ENCODE measurements at regions not wholly inside any gene's neighbourhood (a gene's known extent, or its start where the extent isn't known, plus 50 kb on each side); places are given as distances from the start of the nearest gene placed in this dataset.

DNA sequence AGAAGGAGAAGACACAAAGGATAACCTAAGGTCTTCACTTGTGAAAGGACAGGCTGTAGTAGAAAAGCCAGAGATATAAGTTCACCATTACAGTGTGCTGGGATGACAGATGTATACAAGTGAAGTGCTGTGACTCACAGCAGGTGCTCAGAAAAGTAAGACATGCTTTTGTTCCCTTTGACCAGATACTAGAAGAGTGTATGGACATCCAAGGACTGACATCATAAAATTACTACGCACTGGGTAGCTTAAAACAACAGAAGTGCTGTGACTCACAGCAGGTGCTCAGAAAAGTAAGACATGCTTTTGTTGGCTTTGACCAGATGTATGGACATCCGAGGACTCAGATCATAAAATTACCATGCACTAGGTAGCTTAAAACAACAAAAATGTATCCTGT lies 61.6 kb upstream of the BTC start:
- no peak overlapping the region for H3K27ac Mint-ChIP-seq (ENCODE audit: unreplicated experiment)
- H3K4me3 Mint-ChIP-seq (ENCODE audit: unreplicated experiment): no peak overlapping the region
- H3K36me3 Mint-ChIP-seq (ENCODE audit: low read depth, unreplicated experiment): no peaks in the 10 kb centered on the region
- TF ChIP-seq, protein P1, sequence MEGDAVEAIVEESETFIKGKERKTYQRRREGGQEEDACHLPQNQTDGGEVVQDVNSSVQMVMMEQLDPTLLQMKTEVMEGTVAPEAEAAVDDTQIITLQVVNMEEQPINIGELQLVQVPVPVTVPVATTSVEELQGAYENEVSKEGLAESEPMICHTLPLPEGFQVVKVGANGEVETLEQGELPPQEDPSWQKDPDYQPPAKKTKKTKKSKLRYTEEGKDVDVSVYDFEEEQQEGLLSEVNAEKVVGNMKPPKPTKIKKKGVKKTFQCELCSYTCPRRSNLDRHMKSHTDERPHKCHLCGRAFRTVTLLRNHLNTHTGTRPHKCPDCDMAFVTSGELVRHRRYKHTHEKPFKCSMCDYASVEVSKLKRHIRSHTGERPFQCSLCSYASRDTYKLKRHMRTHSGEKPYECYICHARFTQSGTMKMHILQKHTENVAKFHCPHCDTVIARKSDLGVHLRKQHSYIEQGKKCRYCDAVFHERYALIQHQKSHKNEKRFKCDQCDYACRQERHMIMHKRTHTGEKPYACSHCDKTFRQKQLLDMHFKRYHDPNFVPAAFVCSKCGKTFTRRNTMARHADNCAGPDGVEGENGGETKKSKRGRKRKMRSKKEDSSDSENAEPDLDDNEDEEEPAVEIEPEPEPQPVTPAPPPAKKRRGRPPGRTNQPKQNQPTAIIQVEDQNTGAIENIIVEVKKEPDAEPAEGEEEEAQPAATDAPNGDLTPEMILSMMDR (IDR thresholded peaks at IDR 0.05; ENCODE audit: unreplicated experiment): no peak
- no peak for DNase-seq (ENCODE audit: low spot score)
- H3K9me3 Mint-ChIP-seq (ENCODE audit: unreplicated experiment): no peaks in the 10 kb centered on the region
- H3K4me1 Mint-ChIP-seq (ENCODE audit: unreplicated experiment): no peaks in the 10 kb centered on the region
- no peaks in the 10 kb centered on the region for H3K27me3 Mint-ChIP-seq (ENCODE audit: unreplicated experiment)

DNA sequence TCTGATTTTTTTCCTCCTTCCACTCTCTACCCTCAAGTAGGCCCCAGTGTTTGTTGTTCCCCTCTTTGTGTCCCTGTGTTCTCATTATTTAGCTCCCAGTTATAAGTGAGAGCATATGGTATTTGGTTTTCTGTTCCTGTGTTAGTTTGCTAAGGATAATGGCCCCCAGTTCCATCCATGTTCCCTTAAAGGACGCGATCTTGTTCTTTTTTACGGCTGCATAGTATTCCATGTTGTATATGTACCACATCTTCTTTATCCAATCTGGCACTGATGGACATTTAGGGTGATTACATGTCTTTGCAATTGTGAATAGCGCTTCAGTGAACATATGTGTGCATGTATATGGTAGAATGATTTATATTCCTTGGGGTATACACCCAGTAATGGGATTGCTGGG lies 54.5 kb upstream of the BTC start:
- peaks cover 2% of the 10 kb centered on the region for H3K27me3 Mint-ChIP-seq (ENCODE audit: unreplicated experiment)

DNA sequence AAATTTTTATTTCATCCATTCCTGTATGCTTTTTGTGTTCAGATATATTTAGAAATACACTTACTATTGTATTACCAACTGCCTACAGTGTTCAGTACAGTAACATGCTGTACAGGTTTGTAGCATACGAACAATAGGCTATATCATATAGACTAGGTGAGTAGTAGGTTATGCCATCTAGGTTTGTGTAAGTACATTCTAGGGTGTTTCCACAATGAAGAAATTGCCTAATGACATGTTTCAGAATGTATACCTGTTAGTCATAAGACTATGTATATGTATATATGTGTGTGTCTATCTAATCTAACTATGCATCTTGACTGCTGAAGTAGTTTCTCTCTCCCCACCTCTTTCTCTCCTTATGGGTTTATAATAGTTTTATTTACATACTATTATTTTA lies 51.5 kb upstream of the BTC start:
- TF ChIP-seq, protein P1 (IDR thresholded peaks at IDR 0.05; ENCODE audit: unreplicated experiment): no peak

More for the DNA sequence above, 54.5 kb upstream of the BTC start:
- TF ChIP-seq, protein P1 (IDR thresholded peaks at IDR 0.05; ENCODE audit: unreplicated experiment): no peak
- DNase-seq (ENCODE audit: low spot score): no peak
- no peak overlapping the region for H3K27ac Mint-ChIP-seq (ENCODE audit: unreplicated experiment)
- H3K9me3 Mint-ChIP-seq (ENCODE audit: unreplicated experiment): no peaks in the 10 kb centered on the region
- H3K36me3 Mint-ChIP-seq (ENCODE audit: low read depth, unreplicated experiment): no peaks in the 10 kb centered on the region
- H3K4me3 Mint-ChIP-seq (ENCODE audit: unreplicated experiment): no peak overlapping the region
- H3K4me1 Mint-ChIP-seq (ENCODE audit: unreplicated experiment): no peaks in the 10 kb centered on the region

More for the DNA sequence above, 51.5 kb upstream of the BTC start:
- H3K4me3 Mint-ChIP-seq (ENCODE audit: unreplicated experiment): no peak overlapping the region
- no peaks in the 10 kb centered on the region for H3K4me1 Mint-ChIP-seq (ENCODE audit: unreplicated experiment)
- H3K9me3 Mint-ChIP-seq (ENCODE audit: unreplicated experiment): no peaks in the 10 kb centered on the region
- no peak for DNase-seq (ENCODE audit: low spot score)
- H3K36me3 Mint-ChIP-seq (ENCODE audit: low read depth, unreplicated experiment): no peaks in the 10 kb centered on the region
- peaks cover 2% of the 10 kb centered on the region for H3K27me3 Mint-ChIP-seq (ENCODE audit: unreplicated experiment)
- no peak overlapping the region for H3K27ac Mint-ChIP-seq (ENCODE audit: unreplicated experiment)

Data from endothelial cell (in vitro differentiated cells).